ENCODE measurements at regions not wholly inside any gene's neighbourhood (a gene's known extent, or its start where the extent isn't known, plus 50 kb on each side); places are given as distances from the start of the nearest gene placed in this dataset.

- DNase-seq (ENCODE audit: low spot score): peak; percentile 34
- in situ Hi-C loops (cut with HindIII; ENCODE audit: low sequenced_read_pairs): no loop called here
Observed at GRCh38 chr6:140070846-140071473, 696.5 kb upstream of the CITED2 start.

DNA sequence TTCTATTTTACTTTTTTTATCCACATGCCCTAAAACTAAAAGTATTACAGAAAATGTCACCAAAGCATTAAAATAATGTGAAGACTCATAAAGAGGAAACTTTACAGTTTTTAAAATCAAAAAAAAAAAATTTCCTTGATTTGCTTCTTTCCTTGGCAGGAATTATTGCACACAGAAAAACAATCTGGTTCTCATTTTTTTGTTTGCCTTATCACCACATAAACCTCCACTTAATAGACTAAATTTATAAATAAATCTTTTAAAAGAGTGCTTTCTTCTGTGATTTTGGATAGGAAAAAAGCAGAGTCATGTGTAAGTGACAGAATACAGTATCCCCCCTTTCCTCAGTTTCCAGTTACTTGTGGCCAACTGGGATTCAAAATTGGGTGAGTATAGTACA lies 695.1 kb upstream of the CITED2 start:
- in situ Hi-C loops (cut with HindIII; ENCODE audit: low sequenced_read_pairs): no loop called here
- DNase-seq (ENCODE audit: low spot score): no peak

- in situ Hi-C loops (cut with HindIII; ENCODE audit: low sequenced_read_pairs): no loop called here
- no peak for DNase-seq (ENCODE audit: low spot score)
Observed at GRCh38 chr6:140068801-140069200, 694.4 kb upstream of the CITED2 start.

GRCh38 chr6:140064366-140064765 lies 689.9 kb upstream of the CITED2 start:
- in situ Hi-C loops (cut with HindIII; ENCODE audit: low sequenced_read_pairs): no loop called here
- DNase-seq (ENCODE audit: low spot score): no peak

DNA sequence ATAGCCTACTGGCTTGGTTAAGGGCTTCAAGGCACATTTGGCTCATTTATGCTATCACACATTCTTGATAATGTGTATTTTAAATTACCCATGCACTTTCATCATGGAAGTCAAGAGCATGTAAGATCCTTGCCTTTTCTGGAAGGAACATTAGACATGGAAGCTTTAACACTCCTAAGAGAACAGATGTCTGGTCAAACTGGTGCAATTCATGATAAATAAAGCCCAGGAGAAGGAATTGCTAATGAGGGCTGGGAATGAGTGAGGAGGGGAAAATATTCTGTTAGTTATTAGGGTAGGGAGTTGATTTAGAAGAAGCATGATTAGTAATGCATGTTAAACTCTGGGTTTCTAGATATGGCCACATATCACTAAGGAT lies 688.6 kb upstream of the CITED2 start:
- DNase-seq (ENCODE audit: low spot score): no peak
- in situ Hi-C loops (cut with HindIII; ENCODE audit: low sequenced_read_pairs): no loop called here

GRCh38 chr6:140062043-140063020 lies 687.9 kb upstream of the CITED2 start:
- in situ Hi-C loops (cut with HindIII; ENCODE audit: low sequenced_read_pairs): no loop called here
- DNase-seq (ENCODE audit: low spot score): no peak

DNA sequence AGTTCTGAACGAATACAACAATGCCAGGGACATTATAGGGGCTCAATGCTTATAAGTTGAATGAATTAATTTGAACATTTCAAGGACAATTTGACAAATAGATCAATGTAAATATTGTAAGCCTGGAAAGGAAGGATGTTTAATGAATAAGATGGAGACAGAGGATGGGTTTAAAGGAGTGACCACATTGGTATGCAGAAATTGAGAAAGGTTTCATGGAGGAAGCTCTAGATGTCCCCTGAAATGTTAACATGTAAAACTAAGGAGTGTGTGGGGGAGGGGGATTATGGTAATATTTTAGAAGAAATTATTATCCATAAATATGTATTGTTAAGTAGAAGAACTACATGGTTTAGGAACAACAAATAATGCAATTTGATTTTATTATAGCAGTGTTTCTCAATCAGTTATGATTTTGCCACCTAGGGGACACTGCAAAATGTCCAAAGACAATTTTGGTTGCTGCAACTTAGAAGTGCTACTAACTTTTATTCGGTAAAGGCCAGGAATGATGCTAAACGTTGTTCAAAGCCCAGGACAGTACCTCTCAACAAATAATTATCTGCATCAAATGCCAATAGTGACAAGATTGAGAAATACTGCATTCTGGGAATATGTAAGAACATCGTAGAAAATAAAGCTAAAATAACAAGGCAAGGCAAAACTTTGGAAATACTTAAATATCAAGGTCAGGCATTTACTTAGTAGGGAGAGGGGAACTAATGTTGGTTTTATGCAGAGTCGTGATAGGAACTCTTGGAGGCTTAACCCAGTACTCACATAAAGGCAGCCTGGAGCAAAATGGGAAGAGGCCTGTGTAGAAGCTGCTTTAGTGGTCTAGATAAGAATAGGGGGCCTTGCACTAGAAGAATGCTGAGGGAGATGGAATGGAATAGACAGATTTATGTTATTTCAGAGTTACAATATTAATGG lies 686.9 kb upstream of the CITED2 start:
- in situ Hi-C loops (cut with HindIII; ENCODE audit: low sequenced_read_pairs): no loop called here
- DNase-seq (ENCODE audit: low spot score): no peak

DNA sequence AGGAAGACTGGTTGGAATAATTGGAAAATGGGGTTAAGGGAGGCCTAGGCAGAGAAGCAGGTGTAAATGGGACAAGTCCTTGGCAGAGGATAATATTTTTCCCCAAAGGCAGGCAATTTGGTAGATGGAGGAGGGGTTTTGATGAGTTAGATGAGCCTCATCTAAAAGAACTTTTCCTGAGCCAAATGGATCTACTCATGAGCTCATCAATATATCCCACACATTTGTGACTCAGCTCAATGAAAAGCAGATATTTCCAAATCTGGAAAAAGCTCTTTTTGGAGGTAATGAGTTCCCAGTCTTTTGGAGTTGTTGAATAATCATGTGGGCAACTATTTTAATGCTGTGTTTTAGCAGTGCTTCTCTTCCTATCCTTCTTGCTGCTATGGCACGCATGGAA lies 685.5 kb upstream of the CITED2 start:
- no peak for DNase-seq (ENCODE audit: low spot score)
- in situ Hi-C loops (cut with HindIII; ENCODE audit: low sequenced_read_pairs): no loop called here

DNA sequence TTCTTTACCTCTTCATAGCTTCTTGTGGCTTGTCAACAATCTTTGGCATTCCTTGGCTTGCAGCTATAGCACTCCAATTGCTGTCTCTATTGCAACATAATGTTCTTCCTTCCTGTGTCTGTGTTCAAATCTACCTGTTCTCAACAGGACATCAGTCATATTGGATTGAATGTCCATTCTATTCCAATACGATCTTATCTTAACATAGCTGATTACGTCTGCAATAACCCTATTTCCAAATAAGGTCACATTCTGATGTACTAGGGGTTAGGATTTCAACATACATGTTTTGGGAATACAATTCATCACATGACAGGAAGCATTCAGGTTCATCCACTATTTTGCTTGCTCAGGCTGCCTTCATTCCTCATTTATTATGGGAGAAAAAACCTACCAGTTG lies 684.4 kb upstream of the CITED2 start:
- in situ Hi-C loops (cut with HindIII; ENCODE audit: low sequenced_read_pairs): no loop called here
- no peak for DNase-seq (ENCODE audit: low spot score)

DNA sequence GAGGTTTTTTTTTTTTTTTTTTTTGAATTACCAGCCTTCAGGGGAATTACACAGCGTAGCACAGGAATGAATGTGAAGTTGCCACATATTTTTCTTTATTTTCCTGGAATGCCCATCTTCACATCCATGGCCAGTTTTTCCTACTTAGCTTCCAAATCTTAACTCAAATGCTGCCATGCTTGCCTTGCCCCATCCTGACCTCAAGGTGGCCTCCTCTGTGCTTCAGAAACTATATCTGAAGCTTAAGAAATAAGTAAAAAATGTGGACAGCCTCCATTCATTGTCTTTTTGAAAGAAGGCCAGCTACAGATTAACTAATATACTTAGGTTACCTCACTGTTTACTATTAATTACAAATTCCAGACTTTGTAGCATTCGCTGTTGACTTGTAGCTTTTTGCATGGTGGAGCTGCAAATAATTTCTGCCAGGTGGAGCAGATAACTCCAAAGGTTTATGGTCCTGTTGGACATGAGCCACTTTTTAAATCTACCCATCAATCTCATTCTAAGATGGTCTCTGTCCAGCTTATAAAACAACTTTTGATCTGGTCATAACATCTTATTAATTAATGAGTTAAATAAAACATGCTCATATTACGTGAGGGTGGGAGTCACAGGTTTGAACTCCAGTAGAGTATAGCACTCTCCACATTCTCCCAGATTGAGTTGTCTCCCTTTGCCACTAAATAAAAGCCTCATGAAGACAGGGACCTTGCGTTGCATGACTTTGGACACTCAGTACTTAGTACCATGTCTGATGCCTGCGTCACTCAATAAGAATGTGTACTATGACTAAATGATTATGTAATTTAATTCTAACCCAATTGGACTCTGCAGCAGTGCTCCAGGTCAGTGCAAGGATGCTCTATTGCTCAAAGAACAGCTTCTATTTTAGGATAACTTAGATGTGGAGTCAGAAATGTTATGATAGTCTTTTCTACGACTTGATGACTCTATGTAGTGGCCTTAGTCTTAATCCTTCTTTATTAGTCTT lies 678.6 kb upstream of the CITED2 start:
- DNase-seq (ENCODE audit: low spot score): peak; percentile 29
- in situ Hi-C loops (cut with HindIII; ENCODE audit: low sequenced_read_pairs): no loop called here

DNA sequence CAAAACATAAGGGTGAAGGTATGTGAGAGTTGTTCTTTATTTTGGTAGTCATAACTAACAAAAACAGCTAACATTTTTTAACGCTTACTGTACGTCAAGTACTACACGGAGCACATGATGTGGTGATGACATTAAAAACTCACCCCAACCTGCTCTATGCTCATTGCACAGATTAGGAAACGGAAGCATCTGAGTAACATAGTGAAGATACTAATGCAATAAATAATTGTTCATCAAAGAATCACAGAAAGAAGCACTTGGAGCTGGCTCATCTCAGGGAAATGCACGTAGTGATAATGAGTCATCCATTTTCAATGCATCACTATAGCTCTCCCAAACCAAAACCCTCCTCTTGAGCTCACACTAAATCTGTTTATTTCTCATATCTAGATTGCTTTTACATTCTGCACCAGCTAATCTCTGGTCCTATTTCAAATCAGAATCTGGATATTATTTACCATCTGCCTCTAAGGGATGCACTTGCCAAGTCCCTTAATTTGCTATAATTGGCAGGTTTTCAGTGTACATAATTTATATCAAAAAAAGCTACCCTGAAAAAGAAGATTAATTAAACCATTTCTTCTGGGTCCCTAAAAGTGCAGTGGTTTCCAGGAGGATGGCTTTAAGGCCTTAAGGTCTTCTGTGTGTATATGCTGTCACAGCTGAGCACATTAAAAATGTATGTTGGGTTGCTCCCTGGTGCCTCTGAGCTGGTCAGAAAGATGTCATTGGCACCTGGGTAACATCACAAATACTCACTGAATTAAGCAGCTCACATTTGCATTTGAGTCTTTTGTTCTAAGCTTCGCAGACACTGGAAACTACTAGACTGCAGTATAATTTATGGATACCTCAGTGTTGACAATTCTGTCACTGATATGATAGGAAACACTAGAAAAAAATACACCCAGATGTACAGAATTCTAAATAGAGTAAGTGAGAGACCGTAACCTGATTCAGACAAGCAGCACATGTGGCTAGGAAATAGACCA lies 677.4 kb upstream of the CITED2 start:
- DNase-seq (ENCODE audit: low spot score): peak; percentile 55
- in situ Hi-C loops (cut with HindIII; ENCODE audit: low sequenced_read_pairs): no loop called here

- in situ Hi-C loops (cut with HindIII; ENCODE audit: low sequenced_read_pairs): no loop called here
- DNase-seq (ENCODE audit: low spot score): peak; percentile 45
Observed at GRCh38 chr6:140050101-140050995, 675.9 kb upstream of the CITED2 start.

DNA sequence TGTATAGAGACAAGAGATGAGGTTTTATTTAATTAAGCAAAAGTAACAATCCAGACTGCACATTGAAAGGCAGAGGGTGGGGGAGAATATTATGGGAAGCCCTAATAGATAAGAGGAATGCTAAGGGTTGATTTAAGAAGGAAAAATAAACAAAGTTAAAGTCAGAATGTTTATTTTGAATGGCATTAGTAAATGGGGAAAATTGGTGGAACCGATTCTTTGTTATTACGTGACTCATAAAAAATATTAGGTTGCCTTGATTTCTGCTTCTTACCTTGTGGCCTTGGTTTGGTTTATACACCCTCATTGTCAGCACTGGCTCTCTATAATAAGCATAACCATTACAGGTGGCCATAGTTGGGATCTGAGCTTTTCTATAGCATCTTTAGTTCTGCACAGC lies 674.8 kb upstream of the CITED2 start:
- DNase-seq (ENCODE audit: low spot score): no peak
- in situ Hi-C loops (cut with HindIII; ENCODE audit: low sequenced_read_pairs): no loop called here

DNA sequence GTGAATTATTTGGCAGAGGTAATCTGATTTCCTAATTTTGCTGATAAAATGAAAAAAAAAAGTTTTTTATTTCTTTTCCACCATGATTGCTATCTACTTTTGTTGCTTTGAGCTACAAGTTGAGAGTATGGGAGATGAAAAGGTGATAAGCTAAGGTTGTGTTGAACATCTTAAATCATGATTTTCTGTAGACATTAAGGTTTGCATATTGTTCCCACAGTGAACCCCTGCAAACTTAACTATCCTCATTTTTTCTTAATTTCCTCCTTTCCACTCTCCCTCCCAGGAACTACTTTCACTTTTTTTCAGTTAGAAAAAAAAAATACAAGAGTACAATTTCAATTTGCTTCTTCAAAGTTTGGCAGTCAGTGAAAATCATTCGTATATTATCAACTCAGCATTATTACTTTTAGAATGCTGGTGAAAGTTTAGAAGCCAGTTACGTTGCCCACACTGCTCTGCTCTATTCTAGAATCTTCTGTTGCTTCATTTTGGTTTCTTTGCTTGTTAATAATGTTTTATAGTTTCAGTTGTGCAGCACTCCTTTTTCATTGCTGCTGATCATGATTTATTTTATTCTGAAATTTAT lies 673.8 kb upstream of the CITED2 start:
- DNase-seq (ENCODE audit: low spot score): no peak
- in situ Hi-C loops (cut with HindIII; ENCODE audit: low sequenced_read_pairs): no loop called here

GRCh38 chr6:140047321-140047720 lies 672.9 kb upstream of the CITED2 start:
- in situ Hi-C loops (cut with HindIII; ENCODE audit: low sequenced_read_pairs): no loop called here

DNA sequence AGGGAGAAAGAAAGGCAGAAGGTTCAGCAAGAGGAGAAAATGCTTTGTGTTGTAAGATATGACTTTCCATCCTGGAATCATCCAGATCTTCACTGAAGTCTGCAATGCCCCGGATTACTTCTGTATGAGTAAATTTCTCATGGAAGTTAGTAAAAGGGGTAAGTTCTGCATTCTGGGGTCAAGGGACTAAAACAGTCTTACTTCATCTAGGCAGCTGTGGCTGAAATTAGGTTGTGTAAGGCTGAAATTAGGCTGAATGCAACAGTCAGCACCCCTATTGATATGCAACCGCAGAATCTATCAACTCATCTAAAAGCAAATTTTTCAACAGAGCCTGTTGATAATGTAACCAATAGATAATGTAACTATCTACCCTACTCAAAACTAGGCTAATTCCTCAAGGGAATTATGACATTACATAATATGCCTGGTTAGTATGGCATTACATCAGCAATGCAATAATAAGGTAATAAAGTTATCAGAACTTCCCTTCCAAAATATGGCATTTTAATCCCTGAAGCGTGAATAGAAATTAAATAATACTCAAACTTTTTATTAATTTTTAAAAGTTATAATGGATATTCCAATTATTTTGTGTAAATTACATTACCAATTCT lies 671.7 kb upstream of the CITED2 start:
- in situ Hi-C loops (cut with HindIII; ENCODE audit: low sequenced_read_pairs): no loop called here

More at GRCh38 chr6:140047321-140047720, 672.9 kb upstream of the CITED2 start:
- no peak for DNase-seq (ENCODE audit: low spot score)

More for the DNA sequence above, 671.7 kb upstream of the CITED2 start:
- no peak for DNase-seq (ENCODE audit: low spot score)
